GM19328 (cell line): ENCODE measurements at regions not wholly inside any gene's neighbourhood (a gene's known extent, or its start where the extent isn't known, plus 50 kb on each side); places are given as distances from the start of the nearest gene placed in this dataset.
"Not testable (repeated sequence)": the region's sequence is repeated elsewhere in the genome, so short reads cannot be mapped to it uniquely, and the experiment has no call there.

Source experiments
- ATAC-seq: cut with Tn5 transposase; IDR thresholded peaks from one replicate; pipeline ENCODE4 v1.9.1; 2021; ENCODE audit warnings: mild to moderate bottlenecking, moderate library complexity; ENCODE audit not compliant: unreplicated experiment

DNA sequence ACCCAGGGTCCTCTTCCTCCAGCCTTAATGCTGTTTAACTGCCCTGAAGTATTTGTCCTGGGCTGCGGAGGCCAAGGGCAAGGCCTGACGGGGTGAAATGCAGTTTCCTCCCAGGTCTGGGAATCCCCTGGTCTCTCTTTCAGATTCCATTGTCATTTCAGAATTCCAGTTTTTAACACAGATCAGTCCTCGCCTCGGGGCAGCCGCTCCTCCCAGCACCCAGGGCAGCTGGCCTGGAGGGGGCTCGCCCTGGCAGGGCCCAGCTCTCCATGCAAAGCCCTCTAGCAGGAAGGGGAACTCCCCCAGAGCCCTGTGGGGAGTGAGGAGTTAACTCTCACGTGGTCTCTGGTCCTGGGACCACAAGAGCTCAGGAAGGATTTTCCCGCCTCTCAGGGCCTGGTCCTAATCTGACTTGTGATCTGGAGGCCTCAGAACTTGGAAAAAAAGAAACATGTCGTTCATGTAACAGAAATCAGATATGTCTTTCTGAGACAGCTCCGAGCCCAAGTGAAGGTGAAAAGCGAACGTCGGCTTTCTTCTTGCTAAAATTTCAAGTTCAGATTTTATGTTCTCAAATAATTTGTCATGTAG lies 265.6 kb upstream of the SFSWAP start:
- ATAC-seq: no peak

GRCh38 chr12:131445795-131446194 lies 265.1 kb upstream of the SFSWAP start:
- no peak for ATAC-seq

GRCh38 chr12:131447636-131448035 lies 263.3 kb upstream of the SFSWAP start:
- not testable (repeated sequence) for ATAC-seq

DNA sequence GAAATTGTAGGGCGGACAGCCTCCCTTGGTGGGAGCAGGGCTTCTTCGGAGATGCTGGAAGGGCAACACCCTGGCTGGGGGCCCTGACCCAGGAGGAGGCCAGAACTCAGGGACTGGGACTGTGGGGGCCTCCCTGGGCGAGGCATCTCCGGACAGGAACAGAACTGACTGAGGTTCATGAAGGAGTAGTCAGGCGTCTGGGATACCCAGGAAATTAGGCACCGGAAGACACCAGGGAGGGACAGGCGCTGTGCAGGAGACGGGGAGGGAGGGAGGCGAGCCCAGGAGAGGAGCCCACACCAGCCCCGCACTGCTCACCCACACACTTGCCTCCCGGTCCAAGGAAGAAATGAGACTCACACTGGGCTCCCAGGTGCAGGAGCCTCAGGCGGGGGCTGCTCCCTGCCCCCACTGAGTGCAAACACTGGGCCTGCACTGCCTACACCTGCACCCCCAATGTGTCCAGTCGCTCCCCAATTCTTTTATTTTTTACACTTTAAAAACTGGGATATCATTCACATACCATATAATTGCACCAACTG lies 262.6 kb upstream of the SFSWAP start:
- no peak for ATAC-seq

- ATAC-seq: no peak
These were observed 261.9 kb upstream of the SFSWAP start for GRCh38 chr12:131449027-131449426.

- ATAC-seq: no peak
These were observed 258.4 kb upstream of the SFSWAP start for GRCh38 chr12:131452444-131452860.

GRCh38 chr12:131454418-131455217 lies 256.3 kb upstream of the SFSWAP start:
- peak; percentile 85 for ATAC-seq

GRCh38 chr12:131455218-131455506 lies 255.7 kb upstream of the SFSWAP start:
- ATAC-seq: no peak

DNA sequence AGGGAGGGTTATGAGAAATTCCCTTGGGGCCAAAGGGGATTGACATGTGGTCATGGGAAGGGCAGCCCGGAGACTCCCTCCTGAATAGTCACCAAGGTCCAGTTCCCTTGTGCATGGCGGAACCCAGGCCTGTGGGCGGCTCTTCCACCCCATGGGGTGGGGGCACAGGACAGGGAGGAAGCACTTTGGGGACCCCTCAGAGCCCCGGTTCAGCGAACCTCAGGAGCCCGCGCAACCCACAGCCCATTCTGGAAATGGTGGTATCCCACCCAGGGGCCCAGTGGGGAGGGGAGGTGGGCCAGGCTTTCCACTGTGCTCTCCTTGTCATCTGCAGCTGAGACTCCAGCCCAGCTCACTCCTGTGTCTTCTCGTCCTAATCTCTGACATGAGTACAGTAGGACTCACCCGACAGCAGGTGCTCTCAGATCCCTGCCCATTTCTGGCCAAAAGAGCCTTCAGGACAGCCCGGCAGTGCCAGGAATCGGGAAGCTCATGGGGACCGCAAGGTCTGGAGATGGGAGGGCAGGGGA lies 255.2 kb upstream of the SFSWAP start:
- no peak for ATAC-seq

DNA sequence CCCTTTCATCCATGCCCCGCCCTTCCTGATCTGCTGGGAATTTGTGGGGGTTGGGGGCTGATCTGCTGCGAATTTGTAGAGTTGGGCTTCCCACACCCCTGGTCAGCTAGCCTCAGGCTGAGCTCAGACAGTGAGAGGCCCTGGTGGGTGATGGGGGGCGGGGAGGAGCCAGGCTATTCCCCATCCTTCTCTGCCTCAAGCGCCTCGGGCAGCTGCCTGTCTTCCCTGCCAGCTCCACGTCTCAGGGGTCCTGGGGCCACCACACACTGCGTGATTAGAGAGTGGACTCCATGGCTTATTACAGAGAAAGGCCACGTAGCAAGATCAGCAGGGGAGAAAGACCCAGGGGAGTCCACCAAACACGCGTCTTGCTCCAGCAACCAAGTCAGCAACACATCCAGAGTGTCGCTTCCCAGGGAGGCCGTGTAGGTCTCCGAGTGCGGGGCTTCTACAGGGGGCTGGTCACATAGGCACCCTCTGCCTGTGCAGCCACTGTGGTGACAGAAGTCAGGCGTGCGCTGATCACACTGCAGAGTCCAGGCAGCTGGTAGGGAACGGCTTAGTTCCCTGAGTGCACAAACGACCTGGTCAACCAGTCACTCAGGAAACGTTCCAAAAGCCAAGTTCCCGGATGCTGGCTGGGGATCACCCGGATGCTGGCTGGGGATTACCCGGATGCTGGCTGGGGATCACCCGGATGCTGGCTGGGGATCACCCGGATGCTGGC lies 254.4 kb upstream of the SFSWAP start:
- ATAC-seq: no peak

- ATAC-seq: no peak
These were observed 253.9 kb upstream of the SFSWAP start for GRCh38 chr12:131457028-131457310.

DNA sequence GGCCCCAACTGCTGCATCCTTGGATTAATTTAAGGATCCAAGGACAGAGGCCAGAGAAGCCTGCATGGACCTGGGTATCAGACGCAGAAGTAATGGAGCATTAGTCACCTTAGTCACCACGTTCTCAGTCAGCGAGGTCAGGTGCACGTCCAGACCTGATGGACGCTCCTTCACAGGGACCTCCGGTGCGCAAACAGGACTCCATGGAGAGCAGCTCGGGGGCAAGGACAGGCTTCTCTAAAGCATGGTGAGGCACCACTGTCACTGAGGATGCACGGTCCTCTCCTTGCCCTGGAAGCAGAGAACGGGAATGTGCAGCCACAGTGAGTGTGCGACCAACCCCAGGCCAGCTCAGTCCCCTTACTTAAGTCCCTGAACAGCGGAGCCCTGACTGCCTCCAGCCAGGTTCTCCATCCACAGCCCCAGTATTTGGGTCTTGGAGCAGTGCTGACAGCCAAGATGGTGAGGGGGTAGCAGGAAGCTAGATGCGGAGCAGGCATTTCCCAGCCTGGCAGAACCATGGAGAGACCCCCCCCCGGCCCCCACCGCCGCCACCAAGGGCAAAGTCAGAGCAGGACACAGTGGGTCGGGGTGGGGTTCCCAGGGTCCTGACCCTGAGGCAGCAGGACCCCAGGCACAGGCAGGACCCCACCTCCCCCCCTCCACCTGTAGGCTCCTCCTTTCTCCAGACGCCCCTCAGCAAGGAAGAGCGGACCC lies 253.4 kb upstream of the SFSWAP start:
- no peak for ATAC-seq

DNA sequence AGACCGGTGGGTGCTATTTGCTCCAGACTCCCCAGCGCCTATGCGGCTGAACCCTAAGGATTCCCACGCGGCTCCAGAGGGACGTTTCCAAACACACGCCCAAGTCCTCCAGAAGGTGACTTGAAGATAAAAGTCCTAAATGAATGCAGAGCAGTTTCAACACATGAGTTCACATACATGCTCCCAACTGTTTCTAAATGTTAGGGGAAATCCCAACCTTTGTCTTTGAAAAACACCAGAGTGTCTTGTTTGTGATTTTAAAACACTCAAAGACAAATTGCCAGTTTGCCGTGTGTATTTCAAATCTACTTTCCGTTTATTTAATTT lies 252.9 kb upstream of the SFSWAP start:
- ATAC-seq: no peak

- no peak for ATAC-seq
These were observed 251.7 kb upstream of the SFSWAP start for GRCh38 chr12:131458931-131459772.

GRCh38 chr12:131459773-131460365 lies 251.0 kb upstream of the SFSWAP start:
- ATAC-seq: no peak

DNA sequence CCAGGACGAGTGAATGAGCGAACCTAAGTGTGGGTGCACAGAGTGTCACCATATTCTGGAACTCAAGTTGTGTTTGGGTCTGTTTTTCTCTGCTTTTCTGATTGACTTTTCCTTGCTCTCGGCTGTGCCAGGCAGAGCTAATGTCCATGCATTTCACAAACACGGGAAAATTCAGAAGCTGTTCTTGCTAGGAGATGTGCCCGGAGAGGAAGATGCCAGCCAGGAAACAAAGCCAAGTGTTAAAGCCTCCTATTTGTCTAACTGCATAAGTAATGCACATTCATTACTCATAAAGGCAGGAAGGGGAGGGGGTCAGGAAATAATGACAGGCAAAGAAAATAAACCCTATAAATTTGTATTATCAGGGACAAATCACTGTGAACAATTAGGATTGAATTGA lies 250.4 kb upstream of the SFSWAP start:
- ATAC-seq: no peak

- ATAC-seq: no peak
These were observed 249.8 kb upstream of the SFSWAP start for GRCh38 chr12:131461096-131461495.

GRCh38 chr12:131463174-131463573 lies 247.7 kb upstream of the SFSWAP start:
- no peak for ATAC-seq

GRCh38 chr12:131464081-131464480 lies 246.8 kb upstream of the SFSWAP start:
- no peak for ATAC-seq

GRCh38 chr12:131466306-131466705 lies 244.6 kb upstream of the SFSWAP start:
- no peak for ATAC-seq
